Vagina (tissue), 2 donors: ENCODE measurements at regions not wholly inside any gene's neighbourhood (a gene's known extent, or its start where the extent isn't known, plus 50 kb on each side); places are given as distances from the start of the nearest gene placed in this dataset.

Experiments used
- CTCF ChIP-seq, 3 experiments: fragments of 450-650 bp in 2 of 3; fragments of 200-600 bp in 1 of 3; sonication (generic) in 1 of 3; IDR thresholded peaks; one replicate each; pipeline ENCODE4 v1.5.1; 2017 to 2019; ENCODE audit warnings: antibody characterized with exemption in 3 of 3, mild to moderate bottlenecking in 2 of 3, moderate library complexity in 2 of 3
- POLR2A ChIP-seq, 2 donors: fragments of 450-650 bp; IDR thresholded peaks; one replicate each; pipeline ENCODE4 v1.6.1; 2017; ENCODE audit warnings: antibody characterized with exemption in 2 of 2, mild to moderate bottlenecking in 2 of 2, moderate library complexity in 2 of 2
- POLR2AphosphoS5 ChIP-seq, 2 donors: sonication (generic); formaldehyde crosslinking; IDR thresholded peaks; one replicate each; pipeline ENCODE4 v1.9.0; 2017; ENCODE audit warnings: antibody characterized with exemption in 2 of 2, mild to moderate bottlenecking in 2 of 2, low read depth in 1 of 2; ENCODE audit not compliant: insufficient read depth in 1 of 2

GRCh38 chr3:18284716-18285115 lies 140.4 kb downstream of the SATB1 start:
- TF ChIP-seq POLR2A (IDR thresholded peaks at IDR 0.05) (no peak), CTCF (IDR thresholded peaks at IDR 0.05) (no peak), POLR2AphosphoS5 (IDR thresholded peaks at IDR 0.05; ENCODE audit: insufficient read depth in 1 of 2, low read depth in 1 of 2) (no peak)
